ENCODE measurements at regions not wholly inside any gene's neighbourhood (a gene's known extent, or its start where the extent isn't known, plus 50 kb on each side); places are given as distances from the start of the nearest gene placed in this dataset.

GRCh38 chr1:57872913-57873312 lies 449.1 kb upstream of the DAB1 start:
- Histone ChIP-seq H3K4me1 (ENCODE audit: low read length) (no peaks in the 10 kb centered on the region), H3K27me3 (ENCODE audit: low read depth, low read length) (no peaks in the 10 kb centered on the region), H3K4me2 (ENCODE audit: low read length) (no peak overlapping the region), H3K9ac (ENCODE audit: low read length) (no peak overlapping the region), H3K36me3 (replicated peaks; ENCODE audit: low read depth, low read length) (no peaks in the 10 kb centered on the region), H3K79me2 (ENCODE audit: low read length) (no peaks in the 10 kb centered on the region), H2AFZ (ENCODE audit: low read depth, low read length) (no peak overlapping the region), H3K4me3 (ENCODE audit: low read length) (no peak overlapping the region), H4K20me1 (ENCODE audit: insufficient read depth, low read length) (no peaks in the 10 kb centered on the region), H3K9me3 (ENCODE audit: insufficient read depth, low read length) (no peaks in the 10 kb centered on the region), H3K27ac (ENCODE audit: low read length) (no peak overlapping the region)
- TF ChIP-seq EZH2phosphoT487 (IDR thresholded peaks at IDR 0.05; ENCODE audit: low read depth) (no peak), CTCF (IDR thresholded peaks at IDR 0.05; ENCODE audit: low read depth, low read length) (no peak)

- Histone ChIP-seq H3K36me3 (replicated peaks; ENCODE audit: low read depth, low read length) (no peaks in the 10 kb centered on the region), H3K9me3 (ENCODE audit: insufficient read depth, low read length) (no peaks in the 10 kb centered on the region), H3K4me2 (ENCODE audit: low read length) (no peak overlapping the region), H3K27me3 (ENCODE audit: low read depth, low read length) (no peaks in the 10 kb centered on the region), H3K79me2 (ENCODE audit: low read length) (no peaks in the 10 kb centered on the region), H3K4me1 (ENCODE audit: low read length) (no peaks in the 10 kb centered on the region), H4K20me1 (ENCODE audit: insufficient read depth, low read length) (no peaks in the 10 kb centered on the region), H3K27ac (ENCODE audit: low read length) (no peak overlapping the region), H3K9ac (ENCODE audit: low read length) (no peak overlapping the region), H2AFZ (ENCODE audit: low read depth, low read length) (no peak overlapping the region), H3K4me3 (ENCODE audit: low read length) (no peak overlapping the region)
- TF ChIP-seq EZH2phosphoT487 (IDR thresholded peaks at IDR 0.05; ENCODE audit: low read depth), result no peak
- TF ChIP-seq CTCF (IDR thresholded peaks at IDR 0.05; ENCODE audit: low read depth, low read length), result no peak
Observed at GRCh38 chr1:57868908-57869307, 445.0 kb upstream of the DAB1 start.

GRCh38 chr1:57868239-57868638 lies 444.4 kb upstream of the DAB1 start:
- Histone ChIP-seq H3K27ac (ENCODE audit: low read length) (no peak overlapping the region), H3K27me3 (ENCODE audit: low read depth, low read length) (no peaks in the 10 kb centered on the region), H3K4me1 (ENCODE audit: low read length) (no peaks in the 10 kb centered on the region), H4K20me1 (ENCODE audit: insufficient read depth, low read length) (no peaks in the 10 kb centered on the region), H3K79me2 (ENCODE audit: low read length) (no peaks in the 10 kb centered on the region), H3K36me3 (replicated peaks; ENCODE audit: low read depth, low read length) (no peaks in the 10 kb centered on the region), H3K4me3 (ENCODE audit: low read length) (no peak overlapping the region), H3K4me2 (ENCODE audit: low read length) (no peak overlapping the region), H3K9ac (ENCODE audit: low read length) (no peak overlapping the region), H3K9me3 (ENCODE audit: insufficient read depth, low read length) (no peaks in the 10 kb centered on the region), H2AFZ (ENCODE audit: low read depth, low read length) (no peak overlapping the region)
- no peak for TF ChIP-seq EZH2phosphoT487 (IDR thresholded peaks at IDR 0.05; ENCODE audit: low read depth)
- TF ChIP-seq CTCF (IDR thresholded peaks at IDR 0.05; ENCODE audit: low read depth, low read length), result no peak

- no peak overlapping the region for H3K27ac ChIP-seq (ENCODE audit: low read length)
- no peaks in the 10 kb centered on the region for H3K27me3 ChIP-seq (ENCODE audit: low read depth, low read length)
- no peaks in the 10 kb centered on the region for H3K36me3 ChIP-seq (replicated peaks; ENCODE audit: low read depth, low read length)
- H3K4me3 ChIP-seq (ENCODE audit: low read length), result no peak overlapping the region
- no peak overlapping the region for H3K9ac ChIP-seq (ENCODE audit: low read length)
- H3K4me1 ChIP-seq (ENCODE audit: low read length), result no peaks in the 10 kb centered on the region
- H3K9me3 ChIP-seq (ENCODE audit: insufficient read depth, low read length), result no peaks in the 10 kb centered on the region
- no peak overlapping the region for H3K4me2 ChIP-seq (ENCODE audit: low read length)
- H3K79me2 ChIP-seq (ENCODE audit: low read length), result no peaks in the 10 kb centered on the region
- no peak overlapping the region for H2AFZ ChIP-seq (ENCODE audit: low read depth, low read length)
- H4K20me1 ChIP-seq (ENCODE audit: insufficient read depth, low read length), result no peaks in the 10 kb centered on the region
- TF ChIP-seq CTCF (IDR thresholded peaks at IDR 0.05; ENCODE audit: low read depth, low read length) (no peak), EZH2phosphoT487 (IDR thresholded peaks at IDR 0.05; ENCODE audit: low read depth) (no peak)
Observed at GRCh38 chr1:57866998-57867397, 443.1 kb upstream of the DAB1 start.
